Nucleus accumbens (tissue), 56 donors: ENCODE measurements at regions not wholly inside any gene's neighbourhood (a gene's known extent, or its start where the extent isn't known, plus 50 kb on each side); places are given as distances from the start of the nearest gene placed in this dataset.

Experiments used
- DNase-seq, 56 donors: peaks; one replicate each; lab custom pipeline; 2025; lab: John Stamatoyannopoulos, UW

DNA sequence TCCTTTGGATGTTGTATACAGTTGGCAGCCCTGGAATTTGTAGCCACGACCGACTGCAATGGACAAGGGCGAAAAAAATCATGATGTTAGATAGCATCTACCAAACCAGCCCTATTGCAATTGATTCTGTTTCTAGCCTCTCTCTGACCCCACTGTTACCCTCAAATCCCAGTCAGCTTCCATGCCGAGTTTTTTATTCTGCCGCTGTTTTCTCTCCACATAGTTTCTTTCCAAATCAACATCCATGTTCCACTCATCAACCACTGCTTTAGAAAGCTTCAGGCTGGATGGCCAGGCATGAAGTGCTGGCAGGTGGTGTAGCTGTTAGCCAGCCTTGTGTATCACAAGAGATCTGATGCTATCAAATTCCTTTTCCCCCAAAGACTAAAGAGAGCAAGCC is 272.8 kb downstream of the FIGN start:
- no peak for DNase-seq

DNA sequence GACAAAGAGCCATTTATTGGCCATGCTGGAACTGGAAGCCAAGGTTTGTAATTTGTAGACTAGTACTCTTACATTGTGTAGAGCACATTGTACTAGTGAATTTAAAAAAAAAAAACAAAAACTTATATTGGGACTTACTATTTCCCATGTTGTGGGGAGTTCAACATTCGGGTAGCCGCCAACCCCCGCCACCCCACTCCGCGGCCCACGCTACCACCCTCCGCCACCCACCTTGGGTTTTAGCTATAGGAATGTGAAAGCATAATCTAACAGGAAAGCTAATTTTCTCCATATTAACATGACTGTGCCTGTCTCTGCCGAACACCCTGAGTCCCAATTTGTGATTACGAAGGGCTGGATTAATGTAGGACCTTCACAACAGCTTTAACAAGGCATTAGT is 275.8 kb downstream of the FIGN start:
- DNase-seq: no peak

DNA sequence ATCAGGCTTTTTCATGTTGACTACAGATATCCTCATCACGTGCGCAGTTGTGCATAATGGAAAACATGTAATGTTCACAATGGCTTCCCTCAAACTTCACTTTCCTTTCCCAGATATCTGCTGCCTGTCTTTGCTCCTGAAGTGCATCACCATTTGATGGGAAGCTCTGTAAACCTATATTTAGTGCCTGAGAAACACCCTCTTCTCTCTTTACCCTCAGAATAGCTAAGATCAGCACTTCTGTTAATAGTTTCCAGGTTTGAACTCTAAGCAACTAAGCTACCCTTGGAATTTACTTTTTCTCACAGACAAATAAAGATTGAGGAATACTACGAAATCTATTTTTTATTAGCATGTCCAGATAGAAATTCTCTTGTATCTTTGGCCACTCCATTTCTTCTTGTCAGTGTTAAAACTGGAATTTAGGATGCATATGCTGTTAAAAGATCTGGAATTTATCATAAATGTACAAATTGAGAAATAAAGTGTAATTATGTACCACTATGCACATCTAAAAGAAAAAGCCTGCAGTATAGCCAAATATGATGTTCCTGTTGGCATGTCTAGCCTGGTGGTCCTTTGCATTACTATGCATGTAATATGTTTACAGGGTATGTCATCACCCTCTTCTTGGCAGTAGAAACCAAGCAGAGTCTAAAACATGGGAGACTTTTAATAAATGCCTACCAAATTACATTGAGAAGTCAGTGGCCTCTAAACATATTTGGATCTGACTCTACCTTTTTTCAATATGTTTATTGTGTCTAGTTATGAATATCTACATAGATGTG is 278.7 kb downstream of the FIGN start:
- no peak for DNase-seq

DNA sequence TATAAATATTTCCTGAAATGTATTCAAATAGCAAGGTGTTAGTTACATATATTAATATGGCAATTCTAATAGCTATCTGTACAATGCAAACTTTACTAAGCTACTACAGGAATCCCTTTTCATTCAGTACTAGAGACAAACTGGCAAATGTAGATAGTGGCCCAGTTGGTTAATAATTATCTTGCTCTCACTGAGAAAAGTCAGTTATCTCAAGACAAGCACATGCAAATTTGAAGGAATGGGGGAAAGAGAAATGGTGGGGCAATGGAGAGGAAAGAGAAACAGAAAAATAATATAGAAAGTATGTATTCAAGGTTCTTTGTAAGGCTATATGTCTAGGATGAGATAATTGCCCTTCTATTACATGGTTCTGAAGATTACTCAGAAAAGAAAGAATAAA is 280.0 kb downstream of the FIGN start:
- no peak for DNase-seq

DNA sequence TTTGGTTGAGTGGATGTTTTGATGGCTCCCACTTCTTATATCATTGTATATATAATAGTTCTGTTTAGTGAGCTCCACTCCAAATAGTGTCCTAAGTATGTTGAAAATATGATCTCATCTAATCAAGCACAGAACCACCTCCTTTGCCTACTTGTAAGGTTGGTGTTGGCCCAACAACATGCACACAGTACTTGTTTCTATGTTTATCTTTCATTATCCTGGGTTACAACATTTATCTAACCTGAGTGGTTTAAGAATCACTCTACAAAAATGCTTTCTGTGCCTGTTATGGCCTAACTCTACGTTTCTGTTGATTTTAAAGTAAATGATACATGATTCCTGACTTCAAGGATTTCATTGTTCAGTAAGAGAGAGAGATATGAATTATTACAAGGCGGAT is 281.9 kb downstream of the FIGN start:
- no peak for DNase-seq

DNA sequence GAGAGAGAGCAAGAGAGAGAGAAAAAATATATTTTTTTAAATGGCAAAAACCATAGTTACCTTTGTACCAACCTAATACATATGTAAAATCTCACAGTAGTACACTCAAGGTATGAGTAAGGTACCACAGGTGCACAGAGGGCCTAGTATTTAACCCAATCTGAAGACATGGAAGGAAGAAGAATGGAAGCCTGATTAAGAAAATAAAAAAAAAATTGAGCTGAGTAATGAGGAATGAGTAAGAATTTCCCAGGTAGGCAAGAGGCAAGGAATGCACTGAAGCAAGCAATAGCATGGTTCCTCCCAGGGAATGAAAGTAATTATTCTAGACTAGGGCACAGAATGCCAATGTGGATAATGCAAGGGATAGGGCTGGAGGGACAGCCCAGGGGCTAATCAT is 294.2 kb downstream of the FIGN start:
- DNase-seq: no peak

DNA sequence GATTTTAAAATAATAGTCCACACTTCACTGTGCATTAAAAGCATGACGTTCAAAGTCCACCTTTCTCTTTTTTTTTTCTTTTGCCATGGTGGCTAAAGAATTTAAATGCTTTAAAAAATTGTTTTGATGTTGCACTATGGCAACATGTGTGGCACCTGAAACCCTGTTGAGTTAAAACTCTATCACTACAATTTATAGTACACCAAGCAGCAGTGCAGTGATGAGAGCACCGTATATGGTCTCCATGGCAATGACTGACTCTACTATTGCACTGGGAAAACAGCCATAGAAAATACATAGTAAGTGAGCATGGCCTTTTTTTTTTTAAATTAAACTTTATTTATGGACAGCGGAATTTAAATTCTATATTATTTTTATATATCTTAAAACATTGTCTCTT is 298.8 kb downstream of the FIGN start:
- no peak for DNase-seq

DNA sequence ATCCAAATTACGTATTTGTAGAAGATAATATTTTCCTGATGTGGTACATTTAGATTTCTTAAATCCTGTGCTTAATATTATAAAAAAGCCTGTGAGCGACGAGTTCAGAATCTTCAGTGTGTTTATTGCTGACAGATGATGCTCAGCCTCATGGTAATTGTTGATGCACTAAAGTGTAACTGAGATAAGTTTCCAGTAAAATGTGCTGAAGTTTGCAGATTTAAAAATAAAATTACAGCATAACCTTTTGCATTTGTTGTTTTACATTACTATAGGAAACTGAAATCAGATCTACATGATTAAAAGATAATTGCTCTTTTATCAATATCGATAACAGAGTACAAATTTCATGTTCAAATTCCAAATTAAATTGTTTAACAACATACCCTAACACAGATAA is 307.6 kb downstream of the FIGN start:
- DNase-seq: no peak

DNA sequence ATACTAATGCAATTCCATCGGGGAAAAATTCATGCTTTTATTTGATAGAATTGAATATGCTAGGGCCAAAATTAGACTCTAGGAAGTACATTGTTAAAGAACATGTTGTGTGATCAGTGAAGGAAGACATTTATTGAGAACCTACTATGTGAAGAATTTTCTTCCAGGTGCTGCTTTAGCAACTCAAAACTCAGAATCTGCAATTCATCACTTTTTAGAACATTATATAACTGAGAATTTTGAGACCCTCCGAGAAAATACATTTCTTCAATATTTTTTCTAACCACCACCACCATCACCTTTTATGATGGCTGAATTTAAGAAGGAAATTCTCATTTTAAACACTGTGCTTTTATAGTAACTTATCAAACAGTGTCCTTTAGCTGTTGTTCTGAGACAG is 315.2 kb downstream of the FIGN start:
- no peak for DNase-seq

DNA sequence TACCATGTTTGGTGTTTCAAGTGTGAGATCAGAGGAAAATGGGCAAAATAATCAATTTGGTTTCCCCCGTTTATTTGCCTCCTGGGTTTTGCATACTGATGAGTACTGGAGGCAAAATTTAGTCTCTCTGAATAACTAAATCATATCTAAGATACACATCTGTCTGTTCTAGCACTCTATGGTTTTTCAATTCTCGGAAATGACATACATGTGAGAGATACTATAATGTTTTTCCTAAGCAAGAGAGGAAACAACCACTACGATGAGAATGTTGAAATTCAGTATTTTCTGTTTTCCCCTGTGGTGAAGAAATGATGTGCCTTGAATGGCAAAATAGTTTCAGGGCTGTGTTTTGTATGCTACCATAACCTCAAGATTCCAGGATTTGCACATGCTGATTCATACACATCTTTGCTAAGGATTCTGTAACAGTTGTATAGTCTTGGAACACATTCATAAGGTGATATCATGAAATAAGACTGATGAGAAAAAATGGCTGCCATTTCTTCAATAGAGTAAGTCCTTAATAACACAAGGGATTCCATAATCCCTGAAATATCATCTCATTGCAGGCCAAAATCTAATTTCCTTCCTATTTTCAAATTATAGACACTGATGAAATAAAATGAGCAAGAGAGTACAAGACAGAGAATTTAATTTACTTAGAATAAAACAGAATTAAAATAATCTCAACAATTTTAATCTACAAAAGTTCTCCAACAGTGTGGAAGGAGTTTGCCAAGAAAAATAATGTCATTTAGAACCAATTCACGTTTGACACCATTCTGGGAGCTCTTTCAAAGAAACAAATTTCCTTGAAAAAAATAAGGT is 316.6 kb downstream of the FIGN start:
- no peak for DNase-seq

DNA sequence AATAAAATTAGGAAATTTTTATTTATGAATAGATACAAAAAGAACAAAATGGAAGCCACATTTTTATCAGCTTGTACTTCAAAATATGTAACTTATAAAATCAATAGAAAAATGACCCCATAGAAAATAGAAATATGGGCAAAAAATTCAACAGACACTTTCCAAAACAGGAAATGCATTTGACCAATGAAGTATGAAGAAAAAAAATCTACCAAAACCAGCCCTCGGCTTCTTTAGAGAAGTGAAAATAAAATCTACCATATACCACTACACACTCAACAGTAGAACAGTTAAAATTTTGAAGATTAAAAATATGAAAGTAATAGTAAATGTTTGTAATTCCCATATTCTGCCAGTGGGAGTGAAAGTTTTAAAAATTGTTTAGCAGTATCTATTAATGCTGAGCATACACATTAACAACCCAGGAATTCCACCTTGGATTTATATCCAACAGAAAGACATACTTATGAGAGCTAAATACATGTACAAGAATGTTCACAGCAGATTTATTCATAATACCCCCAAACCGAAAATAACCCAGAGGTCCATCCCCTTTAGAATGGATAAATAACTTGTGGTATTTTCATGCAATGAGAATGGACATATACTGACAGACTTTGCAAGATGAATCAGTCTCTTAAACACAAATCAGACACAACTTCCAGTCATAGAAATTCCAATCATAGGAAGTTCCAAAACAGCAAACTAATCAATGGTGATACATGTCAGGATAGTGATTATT is 318.0 kb downstream of the FIGN start:
- DNase-seq: no peak

DNA sequence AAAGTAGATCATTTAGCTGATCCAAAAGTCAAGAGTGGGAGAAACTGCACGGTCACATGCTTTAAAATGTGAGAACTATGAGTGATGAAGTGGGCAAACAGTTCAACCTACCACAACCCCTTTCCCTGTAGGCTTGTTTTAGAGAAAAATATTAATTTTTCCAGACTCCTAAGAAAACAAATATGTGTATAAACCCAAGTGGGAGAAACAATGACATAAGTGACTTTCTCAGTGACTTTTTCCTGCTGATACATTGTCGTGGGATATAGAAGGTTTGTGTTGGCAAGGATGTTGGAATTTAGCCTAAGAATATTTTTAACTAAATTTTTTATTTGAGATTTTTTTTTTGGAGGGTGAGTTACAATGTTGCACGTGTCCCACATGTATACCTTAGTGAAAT is 321.7 kb downstream of the FIGN start:
- no peak for DNase-seq

DNA sequence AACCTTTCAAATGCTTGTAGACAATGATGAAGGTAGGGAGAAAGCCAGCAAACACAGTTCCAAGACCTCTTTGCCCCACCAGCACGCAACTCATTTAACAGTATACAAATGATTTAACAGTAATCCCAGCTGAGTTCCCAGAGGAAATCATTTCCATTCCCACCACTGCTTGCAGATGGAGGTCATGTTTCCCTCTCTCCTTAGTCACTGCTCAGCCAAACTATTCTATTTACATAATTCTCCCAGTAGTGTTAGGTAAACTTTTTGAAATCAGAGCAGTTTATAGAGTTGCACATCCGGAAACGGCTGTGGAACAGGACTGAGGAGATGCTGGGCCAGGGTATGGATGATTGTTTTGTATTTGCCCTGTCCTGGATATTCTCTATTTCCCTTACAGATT is 328.5 kb downstream of the FIGN start:
- no peak for DNase-seq

DNA sequence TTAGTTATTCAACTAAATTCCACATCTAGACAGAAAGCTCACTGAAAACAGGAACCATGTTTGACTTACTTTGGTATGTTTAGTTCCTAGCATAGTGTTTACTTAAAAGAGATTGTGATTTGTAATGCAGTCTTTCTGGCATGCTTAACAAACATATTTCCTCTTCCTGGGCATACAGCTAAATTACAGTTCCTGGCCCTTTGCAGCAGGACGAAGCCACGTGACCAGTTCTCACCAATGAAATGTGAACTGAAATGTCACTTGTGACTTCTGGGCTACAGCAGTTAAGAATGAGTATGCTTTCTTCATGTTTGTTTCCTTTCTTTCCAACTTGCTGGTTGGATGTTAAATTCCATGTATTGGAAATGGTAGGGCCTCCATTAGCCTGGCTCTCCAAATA is 330.5 kb downstream of the FIGN start:
- DNase-seq: no peak

DNA sequence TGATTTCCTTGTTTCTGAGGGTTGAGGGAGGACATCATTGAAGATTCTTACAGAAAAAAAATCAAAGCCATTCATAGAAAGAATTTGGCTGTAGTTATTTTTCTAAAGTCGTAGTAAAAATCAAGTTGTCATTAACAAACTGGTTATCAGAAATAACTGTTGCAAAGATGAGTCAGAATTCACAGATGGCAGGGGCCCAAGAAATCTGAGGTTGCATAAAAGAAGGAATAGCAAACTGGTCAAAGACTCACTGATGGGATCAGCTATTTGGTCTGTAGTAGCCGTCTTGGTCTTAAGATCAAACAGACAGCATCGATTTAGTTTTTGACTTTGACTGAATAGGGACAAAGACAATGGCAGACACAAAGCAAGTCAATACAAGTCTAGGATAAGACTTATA is 334.3 kb downstream of the FIGN start:
- no peak for DNase-seq

DNA sequence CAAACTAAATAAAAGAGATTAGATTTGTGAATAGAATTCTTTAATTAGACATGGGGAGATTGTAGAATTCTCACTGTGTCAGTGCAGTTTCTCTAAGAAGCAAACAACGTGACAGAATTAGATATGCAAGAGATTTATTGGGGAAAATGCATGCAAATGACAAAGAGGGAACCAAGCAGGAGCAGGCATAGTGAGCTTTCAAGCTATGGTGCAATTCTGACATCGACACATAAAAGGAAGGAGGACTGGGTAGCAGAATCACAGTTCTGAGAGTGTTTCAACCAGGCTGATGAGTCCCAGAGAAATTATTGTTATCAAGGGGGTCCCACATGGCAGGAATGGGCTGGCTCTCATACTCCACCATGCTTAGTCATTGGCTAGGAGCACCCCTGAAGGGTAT is 338.4 kb downstream of the FIGN start:
- no peak for DNase-seq

DNA sequence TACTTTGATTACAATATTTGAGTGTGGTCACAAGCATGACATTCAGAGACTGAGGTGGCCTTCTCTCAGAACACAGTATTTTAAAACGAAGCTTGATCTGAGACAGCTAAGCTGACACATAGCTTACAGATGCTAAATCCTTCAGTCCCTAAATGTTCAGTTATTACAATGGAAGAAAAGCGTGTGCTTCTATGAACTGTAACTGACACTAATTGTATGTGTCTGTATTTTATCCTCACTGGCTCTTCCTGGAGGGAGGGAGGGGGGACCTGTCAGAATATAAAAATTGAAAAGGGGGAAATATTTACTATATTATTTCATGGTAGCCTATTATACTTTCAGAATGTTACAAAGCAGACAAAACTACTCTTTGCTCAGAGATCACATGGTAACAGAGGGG is 340.2 kb downstream of the FIGN start:
- DNase-seq: no peak

DNA sequence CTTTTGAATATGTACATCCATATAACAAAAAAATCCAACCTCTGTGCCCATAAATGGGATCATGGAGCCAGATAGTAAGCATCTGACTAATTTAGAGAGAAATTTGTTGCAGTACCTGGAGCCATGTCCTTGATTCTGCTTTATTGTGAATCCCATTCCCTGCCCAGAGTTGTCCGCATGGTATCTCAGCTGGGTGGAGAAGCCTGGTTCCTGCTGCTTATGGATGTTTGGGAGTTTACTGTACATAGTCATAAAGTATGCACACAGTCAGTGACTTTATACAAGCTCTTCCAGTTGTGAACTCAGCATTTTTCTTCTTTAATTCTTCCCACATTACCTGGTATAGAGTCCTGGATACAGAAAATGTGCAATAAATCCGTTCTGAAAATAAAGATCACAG is 346.0 kb downstream of the FIGN start:
- DNase-seq: no peak

DNA sequence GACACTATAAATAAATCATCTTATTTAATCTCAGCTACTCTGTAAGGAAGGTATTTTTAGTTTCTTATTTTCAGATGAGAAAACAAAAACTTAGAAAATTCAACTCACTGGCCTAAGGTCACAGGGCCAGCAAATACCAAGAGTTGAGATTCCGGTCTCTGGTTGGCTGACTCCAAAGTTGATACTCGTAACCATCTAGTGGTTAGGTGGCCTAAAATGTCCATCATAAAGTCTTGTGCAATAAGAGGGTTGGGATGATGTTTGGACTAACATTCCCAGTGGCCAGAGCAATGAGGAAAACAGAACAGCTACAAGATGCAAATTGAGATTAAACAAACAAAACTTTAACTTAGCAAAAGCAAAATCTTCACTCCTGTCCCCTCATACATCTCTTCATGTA is 360.3 kb downstream of the FIGN start:
- DNase-seq: no peak

DNA sequence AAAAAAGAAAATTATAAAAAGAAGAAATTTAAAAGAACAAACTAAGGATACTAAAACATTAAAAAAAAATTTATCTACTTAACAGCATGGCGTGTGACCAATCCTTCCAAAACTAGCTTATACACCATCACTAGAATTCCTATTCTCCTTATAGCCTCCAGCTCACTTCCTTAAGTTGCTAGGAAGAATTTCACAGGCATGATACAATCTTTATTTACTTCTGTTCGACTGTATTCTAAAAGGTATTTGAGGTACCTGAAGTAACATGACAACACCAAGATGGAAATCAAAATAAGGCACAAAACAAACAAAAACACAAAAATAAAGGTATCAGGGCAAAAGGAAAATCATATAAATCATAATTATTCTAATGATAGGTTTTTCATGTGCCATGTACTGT is 360.7 kb downstream of the FIGN start:
- no peak for DNase-seq

DNA sequence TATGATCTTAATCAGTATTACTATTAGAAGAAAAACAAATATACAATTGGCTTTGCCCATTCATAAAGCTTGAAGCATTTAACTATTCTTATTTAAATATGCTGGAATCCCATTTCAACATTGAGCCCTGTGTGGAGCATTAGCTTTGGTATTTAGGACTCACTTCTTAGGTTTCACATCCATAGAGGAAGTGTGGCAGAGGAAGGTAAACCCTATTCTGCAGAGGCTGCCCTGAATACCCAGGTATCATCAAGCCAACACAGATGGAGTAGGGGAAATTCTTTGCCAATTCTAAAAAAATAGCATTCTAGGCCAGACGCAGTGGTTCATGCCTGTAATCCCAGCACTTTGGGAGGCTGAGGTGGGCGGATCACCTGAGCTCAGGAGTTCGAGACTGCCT is 361.5 kb downstream of the FIGN start:
- DNase-seq: no peak

DNA sequence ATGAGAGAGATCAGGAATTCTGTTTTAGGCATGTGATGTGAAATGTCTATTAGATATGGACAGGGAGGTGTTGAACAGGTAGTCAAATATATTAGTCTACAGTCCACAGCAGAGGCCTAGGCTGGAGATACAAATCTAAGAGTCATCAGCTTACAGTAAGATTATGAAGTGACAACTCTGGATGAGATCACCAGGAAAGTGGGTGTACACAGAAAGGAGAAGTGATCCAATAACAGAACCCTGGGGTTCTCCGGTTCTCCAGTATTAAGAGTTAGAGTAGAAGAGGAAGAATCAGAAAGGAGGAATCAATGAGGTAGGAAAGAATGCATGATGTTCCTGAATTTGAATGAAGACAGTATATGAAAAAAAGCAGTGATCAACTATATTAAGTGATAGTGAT is 362.3 kb downstream of the FIGN start:
- no peak for DNase-seq
